GM19239 (cell line): ENCODE measurements at regions not wholly inside any gene's neighbourhood (a gene's known extent, or its start where the extent isn't known, plus 50 kb on each side); places are given as distances from the start of the nearest gene placed in this dataset.
"Not testable (repeated sequence)": the region's sequence is repeated elsewhere in the genome, so short reads cannot be mapped to it uniquely, and the experiment has no call there.

Experiments used
- DNase-seq: peaks from one replicate; pipeline ENCODE4 v3.0.0; 2011; ENCODE audit warnings: low spot score; ENCODE audit not compliant: insufficient read length
- FAIRE-seq: peaks from 2 replicates; lab custom pipeline; 2011; peaks lifted over from hg19 to GRCh38; lab: Jason Lieb, UNC

DNA sequence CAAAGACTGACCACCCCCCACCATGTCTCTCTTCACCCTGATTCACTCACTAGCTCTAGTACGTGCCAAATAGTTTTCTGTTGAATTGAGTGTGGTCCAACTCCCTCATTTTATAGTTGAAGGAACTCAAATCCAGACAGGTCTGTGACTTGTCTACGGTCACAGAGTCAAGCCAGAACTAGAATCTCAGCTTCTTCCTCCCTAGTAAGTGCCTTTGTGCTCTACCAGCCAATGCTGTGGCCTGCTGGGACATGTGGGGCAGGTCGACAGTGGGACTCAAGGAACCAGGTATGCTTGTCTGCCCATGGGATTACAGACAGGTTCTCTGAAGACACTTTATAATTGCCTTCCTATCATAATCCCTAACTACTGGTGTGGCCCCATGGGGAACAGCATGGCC lies 108.6 kb upstream of the CPEB2 start:
- FAIRE-seq (no peak), DNase-seq (no peak)

DNA sequence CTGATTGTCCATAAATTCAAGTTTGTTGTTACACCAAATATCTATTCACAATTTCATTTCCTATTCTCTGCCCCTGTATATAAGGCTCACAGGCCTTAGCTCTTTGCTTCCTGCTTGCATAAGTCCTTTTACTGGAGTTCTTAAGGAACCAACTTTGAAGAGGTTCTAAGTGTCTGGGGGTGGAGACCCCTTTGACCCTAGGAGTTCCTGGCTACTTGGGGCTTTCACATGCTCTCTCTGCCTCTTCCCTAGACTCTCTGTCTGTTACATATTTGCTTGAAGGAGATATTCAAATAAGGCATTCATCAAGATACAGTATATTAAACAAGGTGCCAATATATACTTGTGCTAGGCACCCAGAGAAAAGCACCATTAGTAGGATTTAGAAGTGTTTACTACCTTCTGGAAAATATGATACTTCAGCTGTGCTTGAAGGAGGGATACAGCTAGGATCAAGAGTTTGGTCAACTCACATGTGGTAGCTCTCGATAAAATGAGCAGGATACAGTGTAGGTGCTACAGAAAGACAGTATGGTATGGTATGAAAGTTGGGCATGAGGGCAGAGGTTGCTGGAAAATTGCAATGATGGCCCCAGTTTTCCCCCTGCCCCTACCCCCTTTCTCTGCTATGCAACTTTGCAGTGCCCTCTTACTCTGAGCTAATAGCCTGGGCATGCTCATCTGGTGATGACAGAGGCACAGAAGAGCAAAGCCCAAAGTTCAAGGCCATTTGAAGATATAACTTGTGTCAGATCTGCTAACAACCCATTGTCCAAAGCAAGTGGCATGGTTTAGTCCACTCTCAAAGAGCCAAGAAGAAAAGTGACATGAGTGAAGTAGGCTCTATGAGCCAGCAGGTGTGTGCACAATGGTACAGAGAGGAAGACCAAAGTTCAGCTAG lies 107.6 kb upstream of the CPEB2 start:
- no peak for DNase-seq
- FAIRE-seq, result no peak

DNA sequence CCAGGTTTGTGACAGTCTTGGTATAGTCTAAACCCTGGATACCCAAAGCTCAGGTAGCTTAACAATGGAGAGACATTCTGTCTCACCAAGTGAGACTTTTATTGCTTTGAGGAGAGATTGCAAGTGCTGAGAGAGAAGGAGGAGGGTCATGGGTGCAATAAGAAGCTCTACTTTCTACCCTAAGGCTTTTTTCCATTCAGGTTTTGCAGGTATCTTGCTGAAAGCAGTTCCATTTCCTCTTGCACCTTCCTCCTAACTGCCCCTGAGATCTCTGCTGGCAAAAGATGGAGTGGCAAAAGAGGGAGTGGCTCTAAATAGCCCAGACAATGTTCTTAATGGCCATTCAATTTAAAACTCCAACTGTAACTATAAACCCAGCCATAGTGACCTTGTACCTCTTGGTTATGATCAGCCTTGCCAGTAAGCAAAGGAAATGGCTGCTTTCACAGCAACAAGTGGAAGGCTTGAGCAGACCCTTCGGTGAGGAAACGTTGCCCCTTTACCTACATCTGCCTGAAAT lies 105.6 kb upstream of the CPEB2 start:
- no peak for DNase-seq

DNA sequence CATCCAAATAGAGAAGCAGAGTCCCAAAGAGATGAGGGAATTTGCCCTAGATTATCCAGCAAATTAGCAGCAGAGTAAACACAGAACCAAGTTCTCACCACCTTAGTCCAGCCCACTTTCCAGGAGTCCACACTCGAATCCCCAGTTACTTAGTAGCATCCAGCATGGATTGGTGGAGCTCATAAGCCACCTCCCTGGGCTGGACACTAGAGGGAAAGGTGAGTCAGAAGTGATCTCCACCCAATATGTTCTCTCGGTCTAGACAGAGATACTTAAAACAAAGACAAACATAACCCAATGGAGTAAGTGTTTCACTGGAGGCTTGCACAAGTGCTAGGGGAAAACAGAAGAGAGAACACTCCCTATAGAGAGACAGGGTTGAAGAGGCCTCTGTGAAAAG lies 105.1 kb upstream of the CPEB2 start:
- FAIRE-seq (no peak), DNase-seq (no peak)

More for the DNA sequence above, 105.6 kb upstream of the CPEB2 start:
- no peak for FAIRE-seq

DNA sequence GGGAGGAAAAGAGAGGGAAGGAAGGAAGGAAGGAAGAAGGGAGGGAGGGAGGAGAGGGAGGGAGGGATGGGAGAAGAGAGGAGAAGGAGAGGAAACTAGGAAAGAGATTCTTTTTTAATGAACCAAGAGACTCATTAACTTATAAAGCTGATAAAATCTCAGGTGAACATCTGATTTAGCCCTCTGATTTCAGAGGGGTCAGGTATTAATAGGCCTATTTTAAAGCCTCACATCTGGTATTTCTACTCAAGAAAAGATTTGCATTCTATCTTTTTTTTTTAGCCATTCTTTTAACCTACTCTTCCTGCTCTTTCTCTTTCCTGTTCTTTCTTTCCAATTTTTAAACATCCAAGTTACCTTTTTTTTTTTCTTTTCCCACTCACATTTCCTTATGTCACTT lies 103.3 kb upstream of the CPEB2 start:
- DNase-seq, result no peak
- no peak for FAIRE-seq

DNA sequence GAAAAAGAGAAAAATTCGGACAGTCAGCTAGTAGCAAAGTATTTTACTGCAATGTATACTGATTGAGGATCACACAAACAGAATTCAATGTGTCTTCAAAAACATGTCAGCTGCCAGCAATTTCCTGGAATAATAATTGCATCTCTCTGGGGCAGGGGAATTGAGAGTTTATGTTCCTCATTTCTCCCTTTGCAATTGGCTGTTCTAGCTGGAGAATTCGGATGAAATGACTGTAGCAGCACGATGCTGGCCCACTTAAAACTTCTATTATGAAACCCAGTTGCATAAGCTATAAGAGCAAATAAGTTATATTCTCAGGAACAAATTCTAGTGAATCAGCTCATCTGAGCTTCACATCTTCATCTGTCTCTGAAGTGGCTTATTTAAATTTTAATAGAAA lies 99.9 kb upstream of the CPEB2 start:
- DNase-seq, result no peak
- no peak for FAIRE-seq

DNA sequence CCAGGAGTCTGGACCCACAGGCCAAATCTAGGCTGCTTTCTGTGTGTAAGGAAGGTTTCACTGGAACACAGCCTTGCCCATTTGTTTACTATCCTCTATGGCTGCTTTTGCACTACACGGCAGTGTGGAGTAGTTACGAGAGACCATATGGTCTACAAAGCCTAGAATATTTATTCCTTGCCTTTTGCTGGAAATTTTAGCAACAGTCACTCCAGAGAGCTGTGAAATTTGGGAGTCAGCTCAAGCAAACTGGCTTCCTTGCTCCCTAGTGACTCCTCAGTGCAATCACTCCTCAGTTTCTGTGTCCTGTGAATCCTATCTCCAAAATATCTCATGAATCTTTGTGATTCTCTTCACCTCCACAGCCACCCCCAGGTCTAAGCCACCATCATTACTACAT lies 99.0 kb upstream of the CPEB2 start:
- DNase-seq, result no peak
- FAIRE-seq, result no peak

DNA sequence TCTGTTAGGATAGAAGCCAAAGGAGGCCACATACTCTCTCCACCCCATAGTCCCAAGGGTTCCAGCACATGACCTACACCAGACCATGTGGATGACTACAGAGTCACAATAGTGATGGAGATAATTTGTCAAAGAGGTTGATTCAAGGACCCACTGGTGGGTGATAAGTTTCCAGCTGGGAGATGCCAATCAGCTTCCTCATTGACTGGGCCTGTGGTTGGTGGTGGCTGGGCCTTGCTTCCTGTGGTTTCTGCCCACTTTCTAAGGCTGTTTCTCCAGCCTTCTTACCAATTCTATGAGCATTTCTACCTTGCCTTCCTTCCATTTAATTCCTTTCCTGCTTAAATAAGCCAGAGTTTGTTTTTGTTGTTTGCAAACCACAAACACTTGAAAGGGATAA lies 95.5 kb upstream of the CPEB2 start:
- DNase-seq (no peak), FAIRE-seq (no peak)

DNA sequence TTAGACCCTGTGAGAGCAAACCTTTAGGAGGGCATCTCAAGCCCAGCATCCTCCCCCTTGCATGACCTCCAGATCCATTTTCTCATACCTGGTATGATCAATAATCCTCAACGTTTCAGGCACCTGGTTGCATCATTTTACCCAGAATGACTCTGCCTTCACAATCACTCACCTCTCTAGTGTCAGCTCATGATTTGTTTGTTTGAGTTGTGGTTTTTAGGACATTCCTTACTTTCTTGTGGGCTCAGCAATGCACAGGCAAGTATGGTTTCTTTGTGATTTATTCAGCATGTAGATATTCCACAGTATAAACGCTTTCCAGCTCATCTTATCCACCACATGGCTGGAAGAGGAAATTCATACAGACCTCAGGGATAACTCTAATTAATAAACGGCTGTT lies 93.6 kb upstream of the CPEB2 start:
- FAIRE-seq (no peak), DNase-seq (no peak)

DNA sequence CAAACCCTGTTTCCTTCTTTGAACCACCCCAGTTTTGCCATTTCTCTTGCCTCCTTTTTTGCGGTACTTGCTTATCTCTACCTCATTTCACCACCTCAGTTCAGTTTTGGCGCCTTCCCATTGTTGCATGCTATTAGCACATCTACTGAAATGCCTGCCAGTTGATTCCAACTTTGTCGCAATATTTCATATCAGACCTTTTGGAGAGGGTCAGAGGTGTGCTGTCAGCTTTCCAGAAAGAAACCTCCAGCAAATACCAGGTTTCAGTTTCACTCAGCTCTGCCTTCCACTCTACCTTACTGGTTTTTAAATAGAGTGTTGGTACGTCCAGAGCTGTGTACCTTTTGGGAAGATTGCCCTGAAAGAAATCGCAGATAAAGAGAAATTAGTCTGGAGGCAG lies 91.9 kb upstream of the CPEB2 start:
- FAIRE-seq (no peak), DNase-seq (no peak)

DNA sequence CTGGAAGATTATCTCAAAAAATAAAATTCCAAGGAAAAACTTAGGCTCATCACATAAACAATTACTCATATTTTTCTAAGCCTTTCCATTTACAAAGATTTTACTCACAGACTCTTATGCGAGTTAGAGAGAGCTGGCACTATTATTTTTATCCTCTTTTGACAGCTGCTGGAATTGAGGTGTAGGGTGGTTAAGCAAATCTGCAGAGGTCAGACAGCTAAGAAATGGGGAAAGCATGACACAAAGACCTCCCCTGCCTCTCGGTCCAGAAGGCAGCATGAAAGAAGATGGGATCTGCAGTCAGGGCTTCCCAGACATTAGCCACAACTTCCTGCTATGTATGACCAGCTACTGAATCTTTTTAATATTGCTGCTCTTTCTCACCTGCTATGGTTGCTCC lies 89.9 kb upstream of the CPEB2 start:
- FAIRE-seq (no peak), DNase-seq (no peak)

DNA sequence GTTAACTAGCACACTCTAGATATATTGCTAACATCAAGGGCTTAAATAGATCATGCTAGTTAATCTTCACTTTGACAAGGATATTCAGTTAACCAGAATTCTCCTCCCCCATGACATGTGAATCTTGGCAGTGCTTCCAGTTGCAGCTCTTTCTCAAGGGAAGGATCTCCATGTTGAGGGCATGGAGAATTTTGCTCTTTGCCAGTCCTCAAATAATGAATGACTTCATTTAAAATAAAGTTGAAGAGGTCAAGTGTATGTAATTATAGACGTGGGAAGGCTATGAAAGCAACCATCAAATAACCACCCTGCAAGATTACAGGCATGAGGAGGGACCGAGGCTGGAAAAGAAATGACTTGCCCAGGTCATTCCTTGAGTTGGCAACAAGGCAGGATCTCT lies 87.3 kb upstream of the CPEB2 start:
- DNase-seq, result no peak
- FAIRE-seq, result no peak

DNA sequence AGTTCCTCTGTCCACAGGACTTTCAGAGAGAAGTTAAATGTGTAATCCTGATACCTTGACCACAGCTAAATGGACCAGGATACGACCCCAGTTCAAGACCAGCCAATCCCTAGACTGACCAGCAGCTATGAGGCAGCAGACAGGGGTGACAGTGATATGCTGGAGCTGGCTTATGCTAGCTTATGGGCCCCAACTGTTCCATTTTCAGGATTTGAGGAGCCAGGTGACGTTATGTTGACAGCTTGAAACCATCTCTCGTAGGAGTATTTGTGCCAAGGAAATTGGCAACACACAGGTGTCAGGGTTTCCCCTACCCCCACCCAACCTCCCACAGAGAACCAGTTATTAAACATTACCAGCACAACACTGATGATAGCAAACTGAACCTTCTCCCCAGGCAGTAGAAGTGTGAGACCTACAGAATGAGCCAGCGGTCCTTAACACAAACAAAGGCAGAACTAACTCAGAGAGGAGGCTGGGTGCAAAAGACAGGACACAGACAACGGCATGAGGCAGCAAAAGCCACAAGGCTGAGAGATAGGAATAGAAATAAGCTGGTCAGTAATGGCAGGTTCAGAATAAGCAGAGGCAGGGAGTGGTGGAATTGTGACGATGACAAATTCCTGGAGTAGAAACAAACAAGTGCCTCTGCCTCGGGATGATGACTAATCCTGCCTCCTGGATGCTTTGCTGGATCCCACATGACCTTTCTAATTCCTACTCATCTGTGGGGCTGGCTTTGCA lies 85.6 kb upstream of the CPEB2 start:
- FAIRE-seq, result no peak
- no peak for DNase-seq

DNA sequence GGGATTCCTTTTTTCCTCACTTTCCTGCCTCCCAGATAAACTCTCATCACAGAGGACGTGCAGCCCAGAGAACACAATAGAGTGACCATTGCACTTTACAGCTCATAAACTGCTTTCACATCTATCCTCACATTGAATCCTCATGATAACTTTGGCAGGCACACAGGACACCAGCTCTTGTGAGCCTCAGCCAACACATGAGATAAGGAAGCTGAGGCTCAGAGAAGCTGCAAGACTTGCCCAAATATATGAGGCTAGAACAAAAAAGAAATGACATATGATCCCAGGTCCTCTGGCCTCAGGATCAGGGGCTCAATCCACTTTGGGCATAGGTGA lies 85.0 kb upstream of the CPEB2 start:
- DNase-seq (no peak), FAIRE-seq (no peak)

DNA sequence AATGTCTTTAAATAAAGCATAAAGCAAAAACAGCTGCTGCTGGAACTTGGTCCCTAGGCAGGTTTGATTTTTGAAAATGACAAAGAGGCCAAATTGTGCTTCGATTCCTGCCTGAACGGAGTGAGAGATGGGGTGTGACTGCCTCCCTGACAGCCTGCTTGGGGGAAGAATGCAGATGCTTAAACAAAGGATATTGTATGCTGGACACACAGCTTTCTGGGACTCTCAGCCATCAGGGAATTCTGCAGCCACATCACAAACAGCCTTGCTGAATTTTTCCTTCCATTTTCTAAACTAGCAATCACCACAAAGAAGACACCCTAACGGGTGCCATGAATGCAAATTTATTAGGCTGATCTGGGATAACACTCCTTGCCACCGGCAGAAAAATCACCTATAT lies 83.9 kb upstream of the CPEB2 start:
- no peak for FAIRE-seq

DNA sequence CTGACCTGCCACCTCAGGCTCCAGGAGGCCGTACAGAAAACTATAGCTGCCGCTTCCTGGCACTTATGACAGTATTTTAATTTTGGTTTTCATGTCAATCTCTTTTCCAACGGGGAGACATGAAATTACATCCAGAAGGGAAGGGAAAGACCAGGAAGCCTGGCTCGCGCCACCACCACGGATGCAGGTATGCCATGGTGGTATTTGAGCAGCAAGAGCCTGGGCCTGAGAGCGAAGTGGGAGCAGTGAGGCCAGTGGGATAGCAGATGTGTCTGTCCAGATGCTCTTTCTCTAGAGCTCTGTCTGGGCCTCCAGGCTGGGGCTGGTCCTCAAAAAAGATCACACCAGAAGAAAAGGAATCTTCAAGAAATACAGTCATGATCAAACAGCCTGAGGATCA lies 82.5 kb upstream of the CPEB2 start:
- FAIRE-seq, result no peak
- DNase-seq, result no peak

More for the DNA sequence above, 83.9 kb upstream of the CPEB2 start:
- DNase-seq, result no peak

DNA sequence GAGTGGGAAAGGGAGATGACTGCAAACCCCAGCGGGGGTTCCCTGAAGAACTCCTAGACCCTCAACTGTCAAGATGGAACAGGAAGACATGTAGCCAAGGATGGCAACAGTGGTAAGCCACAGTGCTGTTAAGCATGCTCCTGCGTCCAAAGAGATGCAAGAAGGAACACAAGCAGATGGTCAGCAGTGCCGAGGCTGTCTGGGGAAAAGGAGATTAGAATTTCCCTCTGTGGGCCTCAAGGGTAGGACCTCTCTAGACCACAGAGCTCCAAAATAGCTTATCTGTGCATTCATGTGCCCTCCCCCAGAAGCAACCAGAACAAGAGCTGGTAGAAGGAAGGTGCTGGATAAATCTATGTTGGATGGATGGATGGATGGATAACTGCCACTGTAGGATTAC lies 82.0 kb upstream of the CPEB2 start:
- DNase-seq (no peak), FAIRE-seq (no peak)

DNA sequence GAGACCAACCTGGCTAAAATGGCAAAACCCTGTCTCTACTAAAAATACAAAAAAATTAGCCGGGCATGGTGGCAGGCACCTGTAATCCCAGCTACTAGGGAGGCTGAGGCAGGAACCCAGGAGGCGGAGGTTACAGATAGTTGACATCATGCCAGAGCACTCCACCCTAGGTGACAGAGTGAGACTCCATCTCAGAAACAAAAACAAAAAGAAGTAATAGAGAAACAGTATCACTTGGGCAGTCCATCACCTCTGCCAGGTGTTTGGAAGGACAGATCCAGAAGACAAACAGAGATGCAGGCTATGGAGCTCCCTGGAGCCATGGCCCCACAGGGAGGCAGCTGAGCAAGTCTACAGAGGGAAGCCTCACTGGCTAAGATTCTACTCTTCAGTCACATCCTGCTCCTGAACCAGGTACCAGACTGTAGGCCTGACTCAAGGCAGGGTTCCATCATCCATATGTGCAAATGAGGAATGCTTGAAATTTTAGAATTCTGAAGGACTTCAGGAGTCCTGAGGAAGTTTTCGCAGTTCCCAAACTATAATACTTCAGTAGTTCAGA lies 81.4 kb upstream of the CPEB2 start:
- no peak for FAIRE-seq

DNA sequence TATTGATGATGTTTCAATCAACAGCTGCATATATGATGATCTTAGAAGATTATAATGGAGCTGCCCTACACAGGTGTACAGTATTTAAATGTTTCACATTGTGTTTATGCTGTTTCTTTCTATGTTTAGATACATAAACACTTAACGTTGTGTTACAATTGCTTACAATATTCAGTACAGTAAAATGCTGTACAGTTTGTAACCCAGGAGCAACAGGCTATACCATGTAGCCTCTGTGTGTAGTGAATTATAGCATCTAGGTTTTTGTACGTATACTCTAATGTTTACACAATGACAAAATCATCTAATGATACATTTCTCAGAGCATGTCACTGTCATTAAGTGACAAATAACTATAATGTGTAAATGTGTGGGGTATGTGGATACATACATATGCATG lies 80.5 kb upstream of the CPEB2 start:
- DNase-seq, FAIRE-seq: not testable (repeated sequence)

More for the DNA sequence above, 81.4 kb upstream of the CPEB2 start:
- no peak for DNase-seq

DNA sequence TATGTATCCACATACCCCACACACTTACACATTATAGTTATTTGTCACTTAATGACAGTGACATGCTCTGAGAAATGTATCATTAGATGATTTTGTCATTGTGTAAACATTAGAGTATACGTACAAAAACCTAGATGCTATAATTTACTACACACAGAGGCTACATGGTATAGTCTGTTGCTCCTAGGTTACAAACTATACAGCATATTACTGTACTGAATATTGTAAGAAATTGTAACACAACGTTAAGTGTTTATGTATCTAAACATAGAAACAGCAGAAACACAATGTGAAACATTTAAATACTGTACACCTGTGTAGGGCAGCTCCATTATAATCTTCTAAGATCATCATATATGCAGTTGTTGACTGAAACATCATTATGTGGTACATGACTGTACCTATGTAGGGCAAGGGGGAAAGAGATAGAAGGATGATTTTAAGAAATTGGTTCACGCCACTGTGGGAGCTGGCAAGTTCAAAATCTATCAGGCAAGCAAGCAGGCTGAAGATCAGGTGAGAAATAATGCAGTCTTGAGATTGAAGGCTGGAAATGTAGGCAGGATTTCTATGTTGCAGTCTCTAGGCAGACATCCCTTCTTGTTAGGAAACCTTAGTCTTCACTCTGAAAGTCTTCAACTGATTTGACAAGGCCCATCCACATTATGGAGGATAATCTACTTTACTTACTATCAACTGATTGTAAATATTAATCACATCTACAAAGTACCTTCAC lies 78.0 kb upstream of the CPEB2 start:
- FAIRE-seq, result peak; percentile 60

More for the DNA sequence above, 78.0 kb upstream of the CPEB2 start:
- no peak for DNase-seq
